Activated naive CD4-positive, alpha-beta T cell treated with Interleukin-2 at 50 U/mL for 16 hours (primary cell): ENCODE measurements at regions not wholly inside any gene's neighbourhood (a gene's known extent, or its start where the extent isn't known, plus 50 kb on each side); places are given as distances from the start of the nearest gene placed in this dataset.
"Not testable (repeated sequence)": the region's sequence is repeated elsewhere in the genome, so short reads cannot be mapped to it uniquely, and the experiment has no call there.

Experiments used
- DNase-seq: peaks from one replicate; pipeline ENCODE4 v3.0.0-alpha.2; 2020

- no peak for DNase-seq
Observed at GRCh38 chr5:89095341-89095740, 212.4 kb upstream of the MEF2C start.

GRCh38 chr5:89090037-89090436 lies 207.1 kb upstream of the MEF2C start:
- no peak for DNase-seq

DNA sequence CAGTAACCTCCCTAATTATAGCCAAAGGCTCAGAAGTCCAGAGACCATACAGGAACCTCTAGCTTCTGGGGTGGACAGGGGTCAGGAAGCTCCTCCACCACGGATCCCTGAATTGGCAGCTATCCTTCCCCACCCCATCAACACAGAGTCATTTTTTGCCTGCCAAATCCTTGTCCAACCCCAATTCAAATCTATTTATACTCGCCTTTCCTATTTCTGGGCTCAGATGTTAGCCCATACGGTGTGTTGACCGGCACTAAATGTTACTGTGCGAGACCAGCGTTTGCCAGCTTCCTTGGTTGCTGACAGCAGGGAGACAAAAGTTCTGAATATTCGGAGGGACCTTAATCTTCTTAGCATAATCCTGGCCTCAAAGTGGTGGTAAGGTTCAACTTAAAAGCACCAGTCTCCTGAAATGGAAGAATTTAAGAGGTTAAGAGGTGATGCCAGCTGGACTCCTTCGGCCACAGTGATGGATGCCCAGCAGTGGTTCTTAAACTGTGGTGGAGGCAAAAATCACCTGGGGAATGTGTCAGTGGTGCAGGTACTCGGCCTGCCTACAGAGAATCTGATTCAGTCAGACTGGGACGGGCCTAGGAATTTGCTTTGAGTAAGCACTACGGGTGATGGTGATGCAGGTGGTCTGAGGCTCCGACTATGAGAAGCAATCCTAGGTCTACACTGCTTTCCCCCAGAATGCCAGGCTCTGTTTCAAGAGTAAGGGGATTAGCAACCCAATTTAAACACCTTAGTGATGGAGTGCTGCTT lies 204.8 kb upstream of the MEF2C start:
- DNase-seq: no peak

GRCh38 chr5:89087128-89087527 lies 204.1 kb upstream of the MEF2C start:
- DNase-seq: no peak

DNA sequence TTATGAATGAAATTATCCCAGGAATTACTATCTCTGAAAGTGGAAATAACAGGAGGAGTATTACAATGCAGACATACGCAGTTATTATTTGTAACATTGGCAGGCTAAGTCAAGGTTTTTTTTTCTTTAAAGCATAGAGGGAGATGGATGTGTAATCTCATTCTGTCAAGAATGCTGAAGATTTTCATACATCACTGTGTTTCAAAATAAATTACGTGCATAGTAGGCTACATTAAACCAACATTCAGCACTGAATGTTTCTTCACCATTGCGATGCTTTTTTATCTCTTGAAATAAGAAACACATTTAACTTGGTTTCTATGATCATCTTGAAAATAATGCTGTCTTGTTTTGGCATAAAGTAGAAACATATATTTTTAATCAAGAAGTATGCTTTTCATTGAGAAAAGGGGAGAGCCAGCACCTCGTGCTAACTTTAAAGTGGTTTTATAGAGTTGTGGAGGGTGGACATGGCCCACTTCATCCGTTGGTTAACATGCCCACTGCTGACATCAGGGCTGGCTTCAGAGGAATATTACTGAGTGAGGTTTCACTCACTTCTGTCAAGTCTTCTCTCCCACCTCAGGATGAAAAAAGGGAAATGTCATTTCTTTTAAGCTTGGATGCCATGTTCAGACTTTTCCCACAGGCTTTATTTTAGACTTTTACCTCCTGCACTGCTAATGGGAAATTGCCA lies 203.6 kb upstream of the MEF2C start:
- no peak for DNase-seq

DNA sequence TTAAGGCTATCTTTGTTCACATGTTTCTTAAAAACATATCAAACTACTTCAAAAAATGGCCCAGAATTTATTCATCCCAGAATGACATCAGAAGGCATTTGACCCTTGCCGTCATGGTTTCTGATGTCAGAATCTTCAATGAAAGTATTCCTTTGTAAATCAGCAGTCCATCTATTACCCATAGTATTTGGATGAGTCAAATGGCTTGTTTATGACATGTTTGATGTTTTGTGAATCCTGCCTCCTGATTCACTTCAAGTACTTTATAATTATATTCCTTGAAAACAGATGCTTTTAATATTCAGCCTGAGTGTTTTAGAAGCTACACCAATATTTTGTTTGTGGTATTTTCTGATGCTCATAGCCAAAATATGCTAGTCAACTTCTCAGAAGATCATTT lies 200.8 kb upstream of the MEF2C start:
- DNase-seq: no peak

GRCh38 chr5:89081360-89081759 lies 198.4 kb upstream of the MEF2C start:
- DNase-seq: no peak

DNA sequence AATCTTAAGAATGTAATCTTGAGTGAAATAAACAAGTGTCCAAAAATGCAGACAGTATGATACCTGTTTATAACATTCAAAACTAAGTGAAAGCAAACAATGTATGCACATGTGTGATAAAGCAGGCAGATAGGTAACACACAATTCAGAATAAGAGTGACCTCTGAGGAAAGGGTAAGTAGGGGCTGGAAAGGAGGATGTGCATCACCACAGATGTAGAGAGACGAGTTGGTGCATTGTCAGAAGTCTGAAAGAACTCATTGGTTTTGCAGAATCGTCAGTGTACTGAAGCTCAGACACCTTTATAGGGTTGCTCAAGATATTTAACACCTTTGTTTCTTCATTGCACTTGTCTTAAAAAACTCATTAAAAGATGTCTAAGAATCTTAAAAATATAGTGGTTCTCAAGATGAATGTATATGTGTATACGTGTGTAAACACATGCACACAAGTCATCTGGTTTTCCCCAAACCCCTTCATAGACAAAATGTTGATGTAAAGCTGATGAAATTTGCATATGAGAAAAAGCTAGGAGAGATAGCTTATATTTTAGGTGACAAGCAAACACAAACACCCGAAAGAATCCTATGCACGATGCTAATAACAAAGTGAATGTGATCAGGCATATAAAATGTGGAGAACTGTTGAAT lies 197.6 kb upstream of the MEF2C start:
- no peak for DNase-seq

- DNase-seq: no peak
Observed at GRCh38 chr5:89072842-89073672, 190.1 kb upstream of the MEF2C start.

DNA sequence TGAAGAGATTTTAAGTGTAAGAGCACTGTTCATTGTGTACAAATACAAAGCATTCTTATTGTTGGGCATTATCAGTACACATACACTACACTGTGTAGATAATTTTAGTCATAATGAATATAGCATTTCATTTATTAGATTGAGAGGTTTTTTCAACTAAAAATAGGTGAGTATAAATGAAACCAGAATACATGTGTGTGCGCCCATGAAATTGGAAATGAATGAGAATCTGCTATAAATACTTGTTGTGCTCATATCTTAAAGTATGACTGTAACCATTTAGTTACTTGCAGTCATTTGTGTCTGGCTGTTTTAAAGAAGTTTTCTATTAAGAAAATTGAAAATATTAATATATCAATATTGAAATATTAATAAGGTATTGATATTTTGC lies 189.0 kb upstream of the MEF2C start:
- DNase-seq: no peak

GRCh38 chr5:89071101-89071940 lies 188.3 kb upstream of the MEF2C start:
- no peak for DNase-seq

DNA sequence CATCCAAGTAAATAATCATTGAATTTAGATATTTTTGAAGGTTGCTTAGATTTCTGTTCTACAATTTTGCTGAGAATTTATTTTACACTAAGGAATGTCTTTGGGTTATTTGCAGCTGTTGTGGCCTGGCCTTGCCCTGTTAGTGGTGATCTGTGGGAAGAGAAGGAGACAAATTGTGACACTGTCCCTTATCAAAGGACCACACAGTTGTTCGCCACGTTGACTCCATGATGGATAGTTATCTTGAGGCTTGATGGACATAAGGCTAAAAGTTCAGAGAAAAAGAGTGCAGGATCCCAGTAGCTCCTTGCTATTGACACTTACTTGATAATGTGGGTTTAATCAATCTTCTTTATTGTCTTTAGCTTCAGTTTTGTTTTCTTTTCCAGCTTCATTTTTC lies 186.6 kb upstream of the MEF2C start:
- no peak for DNase-seq

GRCh38 chr5:89067362-89067761 lies 184.4 kb upstream of the MEF2C start:
- DNase-seq: no peak

DNA sequence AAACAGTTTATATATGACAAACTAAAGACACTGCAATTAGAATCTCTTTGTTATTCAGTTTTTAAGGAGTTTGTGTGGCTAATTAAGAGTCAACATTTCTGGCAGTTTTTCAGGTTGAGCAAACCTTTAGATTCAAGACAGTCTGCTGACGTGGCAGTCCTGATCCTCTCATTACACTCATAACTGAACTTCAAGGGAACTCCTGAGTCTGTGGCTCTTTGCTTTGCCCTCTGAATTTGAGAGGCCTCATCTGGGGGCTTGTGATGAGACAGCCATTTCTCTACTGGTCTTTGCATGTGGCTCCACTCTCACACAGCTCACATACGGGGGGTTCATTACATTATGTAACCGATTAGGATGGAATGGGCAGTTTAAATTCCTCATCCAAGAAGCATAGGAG lies 182.9 kb upstream of the MEF2C start:
- DNase-seq: no peak

DNA sequence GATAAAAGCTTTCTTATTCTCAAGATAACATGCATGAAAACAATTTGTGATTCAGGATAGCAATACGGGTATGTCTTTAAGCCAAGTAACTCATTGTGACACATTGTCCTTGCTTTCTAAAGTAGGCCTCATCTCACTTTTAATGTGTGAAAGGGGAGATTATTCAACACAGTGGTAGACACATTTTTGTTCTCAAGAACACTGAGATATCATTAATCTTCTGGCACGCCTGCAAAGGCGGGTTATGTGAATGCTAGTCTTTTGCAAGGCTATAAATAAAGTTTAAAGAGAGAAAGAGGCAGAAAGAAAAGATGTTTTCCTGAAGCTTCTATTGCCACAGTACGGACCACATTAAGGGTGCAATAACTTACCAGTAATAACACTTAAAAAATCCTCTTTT lies 181.8 kb upstream of the MEF2C start:
- no peak for DNase-seq

DNA sequence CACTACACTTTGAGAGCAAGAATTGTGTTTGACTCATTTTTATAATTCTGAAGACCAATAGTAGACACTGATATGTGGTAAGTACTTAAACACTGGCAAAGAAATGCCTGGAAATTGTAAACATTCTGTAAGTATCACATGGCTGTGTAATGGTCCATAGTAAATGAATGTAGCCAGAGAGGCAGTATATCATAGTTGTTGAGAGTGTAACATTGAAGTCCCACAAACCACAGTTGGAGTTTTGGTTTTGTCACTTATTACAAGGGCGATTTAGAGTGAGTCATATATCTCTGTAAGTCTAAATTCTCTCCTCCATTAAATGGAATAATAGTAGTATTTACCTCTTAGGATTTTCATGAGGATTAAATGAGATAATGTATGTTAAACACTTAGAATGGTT lies 181.1 kb upstream of the MEF2C start:
- DNase-seq: no peak

- no peak for DNase-seq
Observed at GRCh38 chr5:89060768-89061167, 177.8 kb upstream of the MEF2C start.

- no peak for DNase-seq
Observed at GRCh38 chr5:89059274-89059673, 176.3 kb upstream of the MEF2C start.

GRCh38 chr5:89055695-89056085 lies 172.7 kb upstream of the MEF2C start:
- DNase-seq: no peak

DNA sequence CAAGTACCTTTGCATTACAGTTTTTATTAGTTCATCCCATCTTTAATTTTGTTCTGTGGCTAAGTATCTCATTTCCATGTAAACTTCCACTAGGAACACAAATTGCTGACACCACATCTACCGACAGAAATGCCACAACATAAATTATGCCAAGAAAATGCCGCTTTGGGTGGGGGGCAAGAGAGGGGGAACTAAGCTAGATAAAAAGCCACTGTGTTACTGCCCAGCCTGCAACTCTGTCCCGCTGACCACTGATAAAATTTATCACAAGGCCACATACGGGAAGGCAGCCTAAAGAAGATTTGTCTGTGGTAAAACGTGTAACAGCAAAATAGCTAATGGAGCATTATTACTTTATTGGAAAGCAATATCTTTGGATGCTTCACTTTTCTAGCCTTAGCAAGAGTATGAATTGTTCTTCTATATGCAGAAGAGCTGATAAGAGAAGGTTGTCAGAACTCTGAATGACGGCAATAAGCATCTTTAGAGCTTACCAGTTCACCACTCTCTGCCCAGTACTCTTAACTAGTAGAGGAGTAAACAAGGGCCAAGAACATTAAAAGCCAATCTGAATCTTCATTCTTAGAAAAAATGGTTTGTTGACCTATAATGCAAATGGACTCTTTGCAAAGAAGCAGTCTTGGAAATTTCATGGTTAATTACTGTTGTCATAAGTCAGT lies 172.2 kb upstream of the MEF2C start:
- no peak for DNase-seq

DNA sequence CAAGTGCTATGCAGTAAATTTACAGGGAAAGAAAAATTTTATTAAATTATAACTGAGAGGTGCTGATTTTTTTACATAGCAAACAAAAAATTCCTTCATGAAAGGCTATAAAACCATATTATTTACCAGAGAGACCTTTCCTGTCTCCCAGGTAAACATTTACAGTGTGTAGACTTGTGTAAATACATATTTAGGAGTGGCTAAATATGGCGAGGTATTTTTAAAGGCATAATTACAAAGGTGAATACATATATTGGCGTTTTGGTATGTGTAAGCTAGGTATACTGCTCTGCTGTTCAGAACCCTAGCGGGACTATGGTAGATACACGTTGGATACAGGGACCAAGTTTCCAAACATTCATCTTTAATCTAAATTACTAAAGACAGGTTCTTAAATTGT lies 170.6 kb upstream of the MEF2C start:
- no peak for DNase-seq

- not testable (repeated sequence) for DNase-seq
Observed at GRCh38 chr5:89050062-89050461, 167.1 kb upstream of the MEF2C start.
